ENCODE measurements at regions not wholly inside any gene's neighbourhood (a gene's known extent, or its start where the extent isn't known, plus 50 kb on each side); places are given as distances from the start of the nearest gene placed in this dataset.
"Not testable (repeated sequence)": the region's sequence is repeated elsewhere in the genome, so short reads cannot be mapped to it uniquely, and the experiment has no call there.

DNA sequence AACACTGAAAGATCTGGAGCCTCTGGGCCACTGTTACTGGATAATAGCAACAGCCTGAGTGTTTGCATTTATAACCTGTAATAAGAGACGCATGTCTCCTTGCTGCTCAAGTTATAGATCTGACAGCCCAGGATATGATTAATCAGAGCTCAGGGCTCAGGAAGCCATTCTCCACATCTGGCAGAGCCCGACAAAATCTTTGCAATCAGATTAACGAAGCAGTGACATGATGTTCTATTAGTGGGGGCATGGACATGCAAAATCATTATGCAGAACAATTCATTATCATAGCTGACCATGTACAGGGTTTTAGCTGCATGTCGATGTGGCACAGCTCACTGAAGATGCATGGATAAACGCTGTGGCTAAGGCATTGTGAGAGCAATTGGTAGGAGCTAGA is 730.3 kb downstream of the ZNF385D start:
- H3K4me3 ChIP-seq (ENCODE audit: low read depth, low read length) = no peak overlapping the region
- TF ChIP-seq, protein P1, sequence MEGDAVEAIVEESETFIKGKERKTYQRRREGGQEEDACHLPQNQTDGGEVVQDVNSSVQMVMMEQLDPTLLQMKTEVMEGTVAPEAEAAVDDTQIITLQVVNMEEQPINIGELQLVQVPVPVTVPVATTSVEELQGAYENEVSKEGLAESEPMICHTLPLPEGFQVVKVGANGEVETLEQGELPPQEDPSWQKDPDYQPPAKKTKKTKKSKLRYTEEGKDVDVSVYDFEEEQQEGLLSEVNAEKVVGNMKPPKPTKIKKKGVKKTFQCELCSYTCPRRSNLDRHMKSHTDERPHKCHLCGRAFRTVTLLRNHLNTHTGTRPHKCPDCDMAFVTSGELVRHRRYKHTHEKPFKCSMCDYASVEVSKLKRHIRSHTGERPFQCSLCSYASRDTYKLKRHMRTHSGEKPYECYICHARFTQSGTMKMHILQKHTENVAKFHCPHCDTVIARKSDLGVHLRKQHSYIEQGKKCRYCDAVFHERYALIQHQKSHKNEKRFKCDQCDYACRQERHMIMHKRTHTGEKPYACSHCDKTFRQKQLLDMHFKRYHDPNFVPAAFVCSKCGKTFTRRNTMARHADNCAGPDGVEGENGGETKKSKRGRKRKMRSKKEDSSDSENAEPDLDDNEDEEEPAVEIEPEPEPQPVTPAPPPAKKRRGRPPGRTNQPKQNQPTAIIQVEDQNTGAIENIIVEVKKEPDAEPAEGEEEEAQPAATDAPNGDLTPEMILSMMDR (IDR thresholded peaks at IDR 0.05; ENCODE audit: borderline replicate concordance, insufficient read depth, low read depth, low read length) = no peak

DNA sequence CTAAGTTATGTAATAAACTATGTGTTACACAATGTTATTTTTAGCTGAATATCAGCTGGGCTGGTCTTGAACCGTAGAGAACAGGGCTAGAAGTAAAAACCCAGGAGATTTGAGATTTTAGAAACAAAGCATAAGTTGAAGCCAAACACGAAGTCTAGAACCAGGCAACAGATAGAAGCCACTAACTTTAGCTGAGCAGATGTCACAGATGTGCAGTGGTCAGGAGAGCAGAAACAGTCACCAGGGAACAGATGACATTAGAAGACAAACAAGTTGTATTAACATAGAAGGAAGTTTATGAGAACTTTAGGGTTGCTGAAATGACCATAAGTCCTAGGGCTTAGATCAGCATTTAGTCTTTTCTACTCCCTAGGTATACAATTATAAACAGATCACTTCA is 731.0 kb downstream of the ZNF385D start:
- TF ChIP-seq, protein P1 (IDR thresholded peaks at IDR 0.05; ENCODE audit: borderline replicate concordance, insufficient read depth, low read depth, low read length) = no peak

DNA sequence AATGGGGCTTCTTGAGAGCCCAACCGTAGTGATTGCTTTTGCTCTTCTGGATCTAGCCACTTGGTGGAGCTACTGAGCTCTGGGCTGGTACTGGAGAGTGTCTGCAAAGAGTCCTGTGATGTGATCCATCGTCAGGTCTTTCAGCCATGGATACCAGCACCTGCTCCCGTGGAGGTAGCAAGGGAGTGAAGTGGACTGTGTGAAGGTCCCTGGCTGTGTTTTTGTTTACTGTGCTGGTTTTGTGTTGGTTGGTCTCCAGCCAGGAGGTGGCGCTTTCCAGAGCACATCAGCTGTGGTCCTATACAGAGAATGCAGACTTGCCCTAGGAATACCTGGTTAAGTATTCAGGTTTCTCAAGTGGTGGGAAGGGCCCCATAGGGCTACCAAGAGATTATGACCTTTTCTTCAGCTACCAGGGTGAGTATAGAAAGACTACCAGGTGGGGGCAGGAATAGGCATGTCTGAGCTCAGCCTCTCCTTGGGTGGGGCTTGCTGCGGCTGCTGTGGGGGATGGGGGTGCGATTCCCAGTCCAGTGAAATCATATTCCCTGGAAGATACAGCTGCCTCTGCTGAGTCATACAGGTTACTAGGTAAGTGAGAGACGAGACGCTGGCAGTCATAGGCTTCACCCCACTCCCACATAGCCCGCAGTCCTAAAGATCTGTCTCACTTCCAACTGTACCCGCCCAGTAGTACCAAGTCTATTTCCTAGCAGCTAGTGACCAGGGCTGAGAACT is 733.7 kb downstream of the ZNF385D start:
- TF ChIP-seq, protein P1 (IDR thresholded peaks at IDR 0.05; ENCODE audit: borderline replicate concordance, insufficient read depth, low read depth, low read length) = 0 out of 2 replicates have a peak, but pooled peaks have one; percentile 31
- no peak overlapping the region for H3K4me3 ChIP-seq (ENCODE audit: low read depth, low read length)

More for the DNA sequence above, 731.0 kb downstream of the ZNF385D start:
- H3K4me3 ChIP-seq (ENCODE audit: low read depth, low read length) = no peak overlapping the region

DNA sequence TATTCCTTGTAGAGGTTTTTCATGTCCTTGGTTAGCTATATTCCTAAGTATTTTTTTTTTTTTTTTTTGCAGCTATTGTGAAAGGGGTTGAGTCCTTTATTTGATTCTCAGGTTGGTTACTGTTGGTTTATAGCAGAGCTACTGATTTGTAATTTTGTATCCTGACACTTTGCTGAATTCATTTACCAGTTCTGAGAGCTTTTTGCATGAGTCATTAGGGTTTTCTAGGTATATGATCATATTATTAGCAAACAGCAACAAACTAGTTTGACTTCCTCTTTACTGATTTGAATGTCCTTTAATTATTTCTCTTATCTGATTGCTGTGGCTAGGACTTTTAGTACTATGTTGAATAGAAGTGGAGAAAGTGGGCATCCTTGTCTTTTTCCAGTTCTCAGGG is 737.4 kb downstream of the ZNF385D start:
- H3K4me3 ChIP-seq (ENCODE audit: low read depth, low read length) = no peak overlapping the region
- TF ChIP-seq, protein P1 (IDR thresholded peaks at IDR 0.05; ENCODE audit: borderline replicate concordance, insufficient read depth, low read depth, low read length) = no peak

DNA sequence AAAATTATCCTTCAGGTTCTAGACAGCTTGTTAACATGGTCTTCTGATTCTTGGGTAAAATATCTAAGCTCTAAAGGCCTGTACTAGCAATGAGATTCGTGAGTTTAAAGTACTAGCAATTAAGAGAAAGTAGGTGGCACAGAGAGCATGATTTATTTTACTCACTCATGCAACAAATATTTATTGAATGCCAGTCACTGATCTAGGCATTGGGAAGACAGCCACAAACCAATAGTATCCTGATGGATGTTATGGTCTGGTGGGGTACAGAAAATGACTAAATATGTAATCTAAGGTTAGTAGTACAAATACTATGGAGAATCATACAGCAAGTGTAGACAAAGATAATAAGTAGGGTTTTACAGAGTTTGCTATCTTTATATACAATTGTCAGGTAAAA is 751.3 kb downstream of the ZNF385D start:
- TF ChIP-seq, protein P1 (IDR thresholded peaks at IDR 0.05; ENCODE audit: borderline replicate concordance, insufficient read depth, low read depth, low read length) = no peak
- no peak overlapping the region for H3K4me3 ChIP-seq (ENCODE audit: low read depth, low read length)

DNA sequence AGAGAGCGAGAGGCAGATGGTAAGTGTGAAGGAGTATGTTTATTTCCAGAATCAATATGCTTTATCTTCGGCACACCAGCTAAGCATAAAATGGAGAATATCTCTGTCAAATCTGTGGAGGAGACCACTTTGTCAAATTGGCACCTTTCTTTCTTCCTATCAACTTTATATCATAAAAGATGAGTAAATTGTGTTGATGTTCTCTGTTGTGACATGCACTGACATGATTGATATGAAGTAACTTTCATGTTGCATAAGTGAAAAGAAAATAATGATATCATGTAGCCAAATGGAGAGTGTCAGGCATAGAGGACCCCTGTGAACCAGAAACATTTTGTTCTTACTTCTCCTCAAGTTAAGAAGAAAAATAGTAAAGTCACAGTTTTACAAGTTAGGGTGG is 753.8 kb downstream of the ZNF385D start:
- H3K4me3 ChIP-seq (ENCODE audit: low read depth, low read length) = no peak overlapping the region
- TF ChIP-seq, protein P1 (IDR thresholded peaks at IDR 0.05; ENCODE audit: borderline replicate concordance, insufficient read depth, low read depth, low read length) = no peak

DNA sequence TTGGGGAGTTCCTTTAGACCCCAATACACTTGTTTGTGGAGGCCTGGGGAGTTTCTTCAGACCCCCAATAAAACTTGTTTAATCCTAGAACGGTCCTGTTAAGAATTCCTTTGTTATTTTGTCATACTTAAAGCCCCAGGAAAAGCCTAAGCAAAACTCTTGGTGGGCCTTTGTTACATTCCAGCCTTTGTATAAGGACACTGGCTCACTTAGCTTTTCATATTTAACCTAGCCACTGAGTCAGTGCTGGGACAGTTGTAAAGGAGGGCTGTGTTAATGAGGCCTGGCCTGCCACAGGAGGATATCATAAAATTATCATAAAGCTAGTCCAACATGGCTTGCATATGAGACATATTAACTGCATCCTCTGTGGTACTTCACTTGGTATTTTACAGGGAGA is 760.1 kb downstream of the ZNF385D start:
- TF ChIP-seq, protein P1 (IDR thresholded peaks at IDR 0.05; ENCODE audit: borderline replicate concordance, insufficient read depth, low read depth, low read length) = no peak
- H3K4me3 ChIP-seq (ENCODE audit: low read depth, low read length) = no peak overlapping the region

DNA sequence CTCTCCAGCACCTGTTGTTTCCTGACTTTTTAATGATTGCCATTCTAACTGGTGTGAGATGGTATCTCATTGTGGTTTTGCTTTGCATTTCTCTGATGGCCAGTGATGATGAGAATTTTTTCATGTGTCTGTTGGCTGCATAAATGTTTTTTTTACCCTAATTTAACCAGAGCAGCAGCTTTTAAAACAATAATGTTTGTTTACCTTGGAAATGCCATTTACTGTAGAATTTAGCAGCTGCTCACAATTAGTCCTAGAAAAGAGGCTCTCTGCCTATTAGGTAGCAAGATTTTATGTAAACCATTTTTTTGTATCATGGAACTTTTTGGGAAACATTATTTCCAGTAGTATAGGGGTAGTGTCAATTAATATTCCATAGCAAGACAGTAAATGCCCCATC is 761.4 kb downstream of the ZNF385D start:
- H3K4me3 ChIP-seq (ENCODE audit: low read depth, low read length) = not testable (repeated sequence)

All from GM12875 (cell line).